K562 (cell line): ENCODE measurements at regions not wholly inside any gene's neighbourhood (a gene's known extent, or its start where the extent isn't known, plus 50 kb on each side); places are given as distances from the start of the nearest gene placed in this dataset.

Experiments used
- ATAC-seq: fragments of 200-7000 bp; cut with Tn5 transposase; 3 replicates; pipeline ENCODE4 v1.9.1; 2020; ENCODE audit warnings: moderate library complexity
- BruUV-seq: library from RNA; stranded (reverse); fragments of 400-500 nt; replicated peaks from 2 replicates; lab custom pipeline; 2021; lab: Mats Ljungman, UMichigan
- CTCF ChIA-PET: fragments of 300-600 bp; formaldehyde crosslinking; extraction: SDS; loops from one replicate; lab custom pipeline; 2021; ENCODE audit warnings: low intra/inter-chr PET ratio; lab: Yijun Ruan, JAX
- POLR2A ChIA-PET: fragments of 300-600, 350-650 bp; sonication (Branson Sonifier 250); formaldehyde crosslinking; extraction: SDS; loops from one replicate; lab custom pipeline; 2021; ENCODE audit warnings: antibody characterized with exemption, inconsistent platforms; lab: Yijun Ruan, JAX
- DNase-seq, 4 experiments: peaks; one replicate each; pipeline versions ENCODE4 v3.0.0 to v3.0.0-alpha.2; 2011 to 2018; ENCODE audit warnings: low spot score in 3 of 4, mixed read lengths in 3 of 4; ENCODE audit errors: extremely low read depth in 1 of 4
- FAIRE-seq: peaks from 2 replicates; lab custom pipeline; 2011; peaks lifted over from hg19 to GRCh38; lab: Jason Lieb, UNC
- H2AFZ ChIP-seq: 2 replicates; pipeline ENCODE4 v1.6.0; 2011; ENCODE audit warnings: low read depth, low read length, control low read depth, inconsistent platforms
- H3K27ac ChIP-seq: fragments of 200-600 bp; 3 replicates; pipeline ENCODE4 v1.8.0; 2011; ENCODE audit warnings: low read depth, mild to moderate bottlenecking, control low read depth, inconsistent platforms, low read length, moderate library complexity, mixed read lengths; ENCODE audit errors: extremely low read depth
- H3K27me3 ChIP-seq, 2 experiments: fragments of 300-600 bp in 1 of 2; 2 replicates in 1 of 2; 3 replicates in 1 of 2; pipeline versions ENCODE4 v1.6.0 to v1.8.0; 2011; ENCODE audit warnings: inconsistent platforms in 2 of 2, low read length in 2 of 2, mild to moderate bottlenecking in 1 of 2, mixed read lengths in 1 of 2, moderate library complexity in 1 of 2; ENCODE audit not compliant: control insufficient read depth in 2 of 2, insufficient read depth in 2 of 2
- H3K36me3 ChIP-seq: fragments of 300-600 bp; 3 replicates; pipeline ENCODE4 v1.8.0; 2011; ENCODE audit warnings: mild to moderate bottlenecking, low read length, inconsistent platforms; ENCODE audit not compliant: control insufficient read depth, insufficient read depth
- H3K4me1 ChIP-seq, 2 experiments: fragments of 200-600 bp in 1 of 2; replicated peaks in 1 of 2; 2 replicates in 1 of 2; 3 replicates in 1 of 2; pipeline versions ENCODE4 v1.5.1 to v1.8.0; 2011; ENCODE audit warnings: inconsistent platforms in 2 of 2, low read length in 2 of 2, mild to moderate bottlenecking in 1 of 2, mixed read lengths in 1 of 2, moderate library complexity in 1 of 2; ENCODE audit not compliant: control insufficient read depth in 2 of 2, insufficient read depth in 2 of 2
- H3K4me2 ChIP-seq: 2 replicates; pipeline ENCODE4 v1.6.1; 2011; ENCODE audit warnings: low read length, control low read depth, inconsistent platforms, mixed read lengths; ENCODE audit not compliant: insufficient read depth
- H3K4me3 ChIP-seq: fragments of 200-600 bp; sonication (generic), shearing (Covaris generic); 2 replicates; pipeline ENCODE4 v1.5.1; 2016; ENCODE audit warnings: control low read depth, inconsistent platforms
- H3K79me2 ChIP-seq: fragments of 200-600 bp; 3 replicates; pipeline ENCODE4 v1.8.0; 2011; ENCODE audit warnings: low read length, inconsistent platforms; ENCODE audit not compliant: control insufficient read depth, insufficient read depth
- H3K9ac ChIP-seq, 2 experiments: 2 replicates each; pipeline versions ENCODE4 v1.6.0 to v1.6.1; 2011; ENCODE audit warnings: low read depth in 2 of 2, low read length in 2 of 2, control low read depth in 1 of 2, inconsistent platforms in 1 of 2, mild to moderate bottlenecking in 1 of 2, mixed read lengths in 1 of 2; ENCODE audit not compliant: insufficient read depth in 1 of 2
- H3K9me1 ChIP-seq: one replicate; pipeline ENCODE4 v1.6.0; 2011; ENCODE audit warnings: inconsistent platforms, mild to moderate bottlenecking, low read length, moderate library complexity; ENCODE audit not compliant: control insufficient read depth, insufficient read depth
- H3K9me3 ChIP-seq: replicated peaks from 2 replicates; pipeline ENCODE4 v1.5.1; 2011; ENCODE audit warnings: low read depth, low read length, inconsistent platforms; ENCODE audit not compliant: control insufficient read depth, insufficient read depth
- H4K20me1 ChIP-seq: replicated peaks from 2 replicates; pipeline ENCODE4 v1.6.1; 2011; ENCODE audit warnings: low read length, inconsistent platforms, mixed read lengths; ENCODE audit not compliant: control insufficient read depth, insufficient read depth
- CGGBP1 ChIP-seq: fragments of 250-450 bp; sonication (Bioruptor Pico); IDR thresholded peaks from 2 replicates; pipeline ENCODE4 v1.9.0; 2021; ENCODE audit warnings: mild to moderate bottlenecking
- CSDE1 ChIP-seq, 2 experiments: fragments of 450-650 bp; IDR thresholded peaks; 2 replicates each; pipeline ENCODE4 v1.6.1; 2016; ENCODE audit warnings: mild to moderate bottlenecking in 1 of 2
- FOXA1 ChIP-seq: fragments of 450-650 bp; IDR thresholded peaks from 2 replicates; pipeline ENCODE4 v1.6.1; 2016; ENCODE audit warnings: mild to moderate bottlenecking, borderline replicate concordance
- FOXM1 ChIP-seq, 2 experiments: fragments of 450-650 bp in 1 of 2; sonication (generic) in 1 of 2; formaldehyde crosslinking in 1 of 2; IDR thresholded peaks; 2 replicates each; pipeline versions ENCODE4 v1.6.1 to v1.9.0; 2017 to 2022; ENCODE audit warnings: low read depth in 2 of 2, mild to moderate bottlenecking in 2 of 2, missing genetic modification reagents in 1 of 2, moderate library complexity in 1 of 2
- GTF2E2 ChIP-seq: fragments of 200-800 bp; sonication (Bioruptor generic); IDR thresholded peaks from 2 replicates; pipeline ENCODE4 v1.6.1; 2016; ENCODE audit warnings: missing genetic modification characterization, missing compliant biosample characterization
- HDAC6 ChIP-seq: IDR thresholded peaks from 2 replicates; pipeline ENCODE4 v1.6.1; 2012; ENCODE audit warnings: low read depth, mild to moderate bottlenecking, control low read depth, inconsistent platforms, low read length, moderate library complexity
- MAFK ChIP-seq: IDR thresholded peaks from 2 replicates; pipeline ENCODE4 v1.6.1; 2011; ENCODE audit warnings: low read length, improper control_type of control experiment
- MBD2 ChIP-seq: sonication (generic); IDR thresholded peaks from 2 replicates; pipeline ENCODE4 v1.6.1; 2016; ENCODE audit warnings: low read depth, borderline replicate concordance
- PBX2 ChIP-seq, 2 experiments: IDR thresholded peaks in 1 of 2; conservative IDR thresholded peaks in 1 of 2; 2 replicates each; pipeline ENCODE4 v1.6.1; 2016; ENCODE audit warnings: low read depth in 2 of 2, mild to moderate bottlenecking in 1 of 2, missing compliant biosample characterization in 1 of 2, missing genetic modification characterization in 1 of 2, moderate library complexity in 1 of 2
- SRSF1 ChIP-seq: fragments of 200-400 bp; formaldehyde crosslinking; IDR thresholded peaks from 2 replicates; pipeline ENCODE4 v1.6.1; 2017; ENCODE audit warnings: mild to moderate bottlenecking, low read depth, low read length, moderate library complexity
- STAT6 ChIP-seq: sonication (generic); formaldehyde crosslinking; IDR thresholded peaks from 2 replicates; pipeline ENCODE4 v1.8.1; 2023; ENCODE audit warnings: mild to moderate bottlenecking, missing genetic modification reagents
- TFE3 ChIP-seq: fragments of 450-650 bp; formaldehyde crosslinking; IDR thresholded peaks from 2 replicates; pipeline ENCODE4 v1.4.0; 2020; ENCODE audit warnings: mild to moderate bottlenecking, mixed read lengths
- THRAP3 ChIP-seq: fragments of 450-650 bp; IDR thresholded peaks from 2 replicates; pipeline ENCODE4 v1.6.1; 2016; ENCODE audit warnings: mild to moderate bottlenecking, inconsistent platforms, borderline replicate concordance
- WGBS: fragments of 100-300 bp; shearing (Covaris generic); methylation state at CpG from one replicate; pipeline ENCODE4 v1.1.6; 2016; ENCODE audit warnings: low coverage, mixed read lengths; ENCODE audit not compliant: insufficient coverage; ENCODE audit errors: missing lambda C conversion rate; 5-methylcytosine and 5-hydroxymethylcytosine counted together
- in situ Hi-C: fragments of 300-500 bp; cut with MboI; formaldehyde crosslinking; loops from 4 replicates; pipeline ENCODE4 v1.15.0; 2018; ENCODE audit warnings: inconsistent platforms, mixed read lengths
- intact Hi-C: fragments of 100-400 bp; cut with micrococcal nuclease; formaldehyde crosslinking; loops from 2 replicates; pipeline ENCODE4 v1.14.2; 2022

GRCh38 chr1:65687428-65688214, 105.1 kb upstream of the PDE4B start:
- peaks cover 0 to 11% of the 10 kb centered on the region in 2 experiments; a peak in 2 of 5 replicates for H3K4me1 ChIP-seq
- no peaks in the 10 kb centered on the region for H3K9me1 ChIP-seq
- H3K9me3 ChIP-seq: no peaks in the 10 kb centered on the region
- no peaks in the 10 kb centered on the region for H3K27me3 ChIP-seq
- H3K36me3 ChIP-seq: no peaks in the 10 kb centered on the region
- H2AFZ ChIP-seq: peak overlapping the region; percentile 82
- H3K9ac ChIP-seq: 0 out of 4 replicates have a peak overlapping the region, but pooled peaks of 1 of the 2 experiments have one; percentile 17
- WGBS: 15% methylated on average over 8 of the region's 8 CpGs
- CTCF ChIA-PET: interaction anchor here (0.6 to 2.2 kb wide), 5 partner anchors 26 to 625 kb away, joined by 3 to 21 read pairs (median 8); no protein-coding TSS in a partner anchor
- intact Hi-C loops (loop anchor here (1.0 to 5.0 kb wide), 5 partner anchors 256 to 860 kb away; no protein-coding TSS in a partner anchor), in situ Hi-C loops (loop anchor here (5.0 kb wide), 2 partner anchors 475 to 620 kb away; no protein-coding TSS in a partner anchor)
- FAIRE-seq (peak; percentile 94), ATAC-seq (peak; percentile 95), DNase-seq (peak; percentile 82 to 92 (median 86))
- peak overlapping the region; percentile 50 for H3K4me2 ChIP-seq
- BruUV-seq: no TSS peak
- H3K79me2 ChIP-seq: no peaks in the 10 kb centered on the region
- H4K20me1 ChIP-seq: no peaks in the 10 kb centered on the region
- H3K27ac ChIP-seq: no peak overlapping the region
- no peak overlapping the region for H3K4me3 ChIP-seq
- POLR2A ChIA-PET: interaction anchor here (0.6 to 1.6 kb wide), 10 partner anchors 9 to 622 kb away, joined by 3 to 7 read pairs (median 3); partner anchors contain the start of genes LEPR and LEPROT
- TF ChIP-seq HDAC6: no peak
- TF ChIP-seq SRSF1: no peak
- no peak for TF ChIP-seq MBD2
- no peak for TF ChIP-seq FOXA1
- TF ChIP-seq THRAP3: no peak
- TF ChIP-seq TFE3 (CRISPR knock-in tag): no peak
- no peak for TF ChIP-seq MAFK
- TF ChIP-seq PBX2 (CRISPR knock-in tag; IDR thresholded peaks at IDR 0.05; ENCODE audit: low read depth): no peak
- peak; percentile 72 for TF ChIP-seq PBX2 (tag; conservative IDR thresholded peaks at IDR 0.05; ENCODE audit: low read depth)
- no peak for TF ChIP-seq CGGBP1 (CRISPR knock-in tag)
- peak; percentile 33; the same call in 1 of the 2 replicates for TF ChIP-seq FOXM1 (IDR thresholded peaks at IDR 0.05; ENCODE audit: low read depth)
- no peak for TF ChIP-seq FOXM1 (CRISPR knock-in tag; IDR thresholded peaks at IDR 0.05; ENCODE audit: low read depth)
- no peak for TF ChIP-seq STAT6
- TF ChIP-seq CSDE1 (IDR thresholded peaks at IDR 0.05): no peak
- no peak for TF ChIP-seq GTF2E2 (tag)
